ENCODE measurements at regions not wholly inside any gene's neighbourhood (a gene's known extent, or its start where the extent isn't known, plus 50 kb on each side); places are given as distances from the start of the nearest gene placed in this dataset.

DNA sequence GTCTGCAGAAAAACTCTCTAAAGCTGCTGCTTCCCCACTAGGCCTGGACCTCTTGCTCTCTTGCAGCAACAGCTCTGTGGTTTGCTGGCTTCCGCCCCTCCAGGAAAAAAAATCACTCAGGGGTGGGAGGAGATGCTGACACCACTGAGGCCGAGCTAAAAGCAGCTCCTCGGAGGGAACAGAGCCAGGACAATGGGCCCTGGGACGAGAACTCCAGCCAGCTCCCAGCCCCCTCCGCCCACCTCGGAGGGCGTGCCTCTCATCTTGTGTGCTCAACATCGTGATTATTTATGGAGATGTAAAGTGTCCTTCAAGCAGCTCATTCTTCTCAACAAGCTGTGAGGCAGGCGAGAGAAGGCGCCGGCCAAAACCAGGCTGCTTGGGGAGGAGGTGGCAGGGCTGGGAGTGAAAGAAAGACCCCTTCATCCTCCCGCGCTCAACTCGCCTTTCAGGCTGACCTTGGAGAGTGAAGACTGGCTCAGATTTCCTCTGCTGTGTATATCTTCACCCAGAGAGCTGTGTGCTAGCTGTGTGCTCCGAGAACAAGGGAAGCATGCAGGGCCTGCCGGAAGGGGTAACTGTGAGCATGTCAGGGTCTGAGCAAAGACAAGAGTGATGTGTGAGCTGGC, 53.5 kb upstream of the LRFN2 start:
- no peaks in the 10 kb centered on the region for H3K9me3 ChIP-seq (ENCODE audit: low read depth, low read length, poor library complexity, severe bottlenecking)
- no peak overlapping the region for H3K27ac ChIP-seq (ENCODE audit: low read depth, low read length, poor library complexity, severe bottlenecking)
- no TSS peak for BruUV-seq (replicated peaks)
- DNase-seq (ENCODE audit: low spot score), result no peak
- intact Hi-C loops (cut with micrococcal nuclease; ENCODE audit: unreplicated experiment), result no loop called here
- H3K4me3 ChIP-seq (ENCODE audit: low read depth, low read length, poor library complexity, severe bottlenecking), result no peak overlapping the region
- H3K27me3 ChIP-seq (replicated peaks; ENCODE audit: insufficient read depth, low read depth, low read length, poor library complexity), result peaks cover 3% of the 10 kb centered on the region
- ChIA-PET CTCF (no interaction called here), POLR2A (ENCODE audit: low non-redundant PET) (no interaction called here)
- H3K36me3 ChIP-seq (ENCODE audit: insufficient read depth, low read length, poor library complexity, severe bottlenecking), result no peaks in the 10 kb centered on the region
- H3K4me1 ChIP-seq (ENCODE audit: insufficient read depth, low read length, poor library complexity, severe bottlenecking), result no peaks in the 10 kb centered on the region
- no peak for TF ChIP-seq EZH2 (IDR thresholded peaks at IDR 0.05; ENCODE audit: borderline replicate concordance, low read depth, low read length, poor library complexity, severe bottlenecking)
- TF ChIP-seq, protein P1, sequence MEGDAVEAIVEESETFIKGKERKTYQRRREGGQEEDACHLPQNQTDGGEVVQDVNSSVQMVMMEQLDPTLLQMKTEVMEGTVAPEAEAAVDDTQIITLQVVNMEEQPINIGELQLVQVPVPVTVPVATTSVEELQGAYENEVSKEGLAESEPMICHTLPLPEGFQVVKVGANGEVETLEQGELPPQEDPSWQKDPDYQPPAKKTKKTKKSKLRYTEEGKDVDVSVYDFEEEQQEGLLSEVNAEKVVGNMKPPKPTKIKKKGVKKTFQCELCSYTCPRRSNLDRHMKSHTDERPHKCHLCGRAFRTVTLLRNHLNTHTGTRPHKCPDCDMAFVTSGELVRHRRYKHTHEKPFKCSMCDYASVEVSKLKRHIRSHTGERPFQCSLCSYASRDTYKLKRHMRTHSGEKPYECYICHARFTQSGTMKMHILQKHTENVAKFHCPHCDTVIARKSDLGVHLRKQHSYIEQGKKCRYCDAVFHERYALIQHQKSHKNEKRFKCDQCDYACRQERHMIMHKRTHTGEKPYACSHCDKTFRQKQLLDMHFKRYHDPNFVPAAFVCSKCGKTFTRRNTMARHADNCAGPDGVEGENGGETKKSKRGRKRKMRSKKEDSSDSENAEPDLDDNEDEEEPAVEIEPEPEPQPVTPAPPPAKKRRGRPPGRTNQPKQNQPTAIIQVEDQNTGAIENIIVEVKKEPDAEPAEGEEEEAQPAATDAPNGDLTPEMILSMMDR (conservative IDR thresholded peaks at IDR 0.05; ENCODE audit: low read depth, low read length), result no peak
